ENCODE measurements at regions not wholly inside any gene's neighbourhood (a gene's known extent, or its start where the extent isn't known, plus 50 kb on each side); places are given as distances from the start of the nearest gene placed in this dataset.

GRCh38 chrX:17323397-17323796, 51.6 kb upstream of the NHS start:
- H3K9me3 ChIP-seq (ENCODE audit: control insufficient read depth in 2 of 2, low read length in 2 of 2), result no peaks in the 10 kb centered on the region
- no peaks in the 10 kb centered on the region for H3K36me3 ChIP-seq (ENCODE audit: control insufficient read depth, insufficient read depth, low read length)
- H3K4me3 ChIP-seq (ENCODE audit: low read depth, low read length), result no peak overlapping the region
- no peaks in the 10 kb centered on the region for H3K27me3 ChIP-seq (ENCODE audit: control insufficient read depth, insufficient read depth, low read length)
- ATAC-seq (ENCODE audit: low read depth in 2 of 2) (no peak), DNase-seq (no peak)
- Mint-ChIP-seq H3K27me3 (no peaks in the 10 kb centered on the region), H3K27ac (no peak overlapping the region), H3K4me3 (no peak overlapping the region), H3K9me3 (peaks cover 0 to 4% (median 0%) of the 10 kb centered on the region in 7 donors), H3K4me1 (no peaks in the 10 kb centered on the region), H3K36me3 (no peaks in the 10 kb centered on the region)
- H3K4me1 ChIP-seq (ENCODE audit: control insufficient read depth, insufficient read depth, low read length, poor library complexity, severe bottlenecking), result no peaks in the 10 kb centered on the region
- H3K27ac ChIP-seq (ENCODE audit: insufficient read depth, low read length, poor library complexity, severe bottlenecking), result no peak overlapping the region
